Body of pancreas (tissue), 4 donors: ENCODE measurements at regions not wholly inside any gene's neighbourhood (a gene's known extent, or its start where the extent isn't known, plus 50 kb on each side); places are given as distances from the start of the nearest gene placed in this dataset.
"Not testable (repeated sequence)": the region's sequence is repeated elsewhere in the genome, so short reads cannot be mapped to it uniquely, and the experiment has no call there.

Experiments used
- CTCF ChIP-seq, 7 experiments: fragments of 450-650 bp in 4 of 7; fragments of 200-600 bp in 3 of 7; sonication (generic) in 3 of 7; IDR thresholded peaks; one replicate each; pipeline ENCODE4 v1.5.1; 2016 to 2019; ENCODE audit warnings: antibody characterized with exemption in 7 of 7
- POLR2A ChIP-seq, 3 donors: fragments of 450-650 bp; IDR thresholded peaks; one replicate each; pipeline ENCODE4 v1.6.1; 2016; ENCODE audit warnings: antibody characterized with exemption in 3 of 3, mild to moderate bottlenecking in 2 of 3

DNA sequence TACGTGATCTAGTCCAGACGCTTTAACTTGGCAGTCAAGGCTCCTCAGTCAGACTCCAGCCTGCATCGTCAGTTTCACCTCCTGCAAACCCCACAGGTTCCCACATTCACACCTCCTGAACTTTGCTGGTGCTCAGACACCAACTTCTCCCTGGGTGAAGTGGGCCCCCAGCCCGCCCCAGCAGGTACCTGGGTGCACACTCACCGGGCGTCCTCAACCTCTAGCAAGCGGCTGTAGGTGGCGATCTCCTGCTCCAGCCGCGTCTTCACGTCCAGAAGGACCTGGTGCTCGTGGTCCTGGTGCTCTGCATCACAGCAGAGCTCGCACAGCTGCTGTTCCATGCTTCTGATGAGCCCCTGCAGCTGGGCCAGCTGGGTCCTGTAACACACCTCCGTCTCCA lies 122.9 kb downstream of the TNFRSF13B start:
- TF ChIP-seq CTCF, POLR2A (IDR thresholded peaks at IDR 0.05): not testable (repeated sequence)
